RWPE2 (cell line): ENCODE measurements at regions not wholly inside any gene's neighbourhood (a gene's known extent, or its start where the extent isn't known, plus 50 kb on each side); places are given as distances from the start of the nearest gene placed in this dataset.

Experiments used
- ATAC-seq: fragments of 200-7000 bp; cut with Tn5 transposase; 3 replicates; pipeline ENCODE4 v1.9.1; 2021; ENCODE audit warnings: low read depth
- DNase-seq: peaks from one replicate; pipeline ENCODE4 v3.0.0-alpha.2; 2020; ENCODE audit warnings: low spot score
- H3K27ac ChIP-seq: fragments of 450-650 bp; 2 replicates; pipeline ENCODE4 v1.5.1; 2017; ENCODE audit warnings: mild to moderate bottlenecking; ENCODE audit not compliant: poor library complexity, severe bottlenecking
- H3K27me3 ChIP-seq: fragments of 250-450 bp; sonication (Bioruptor Pico); 2 replicates; pipeline ENCODE4 v1.5.1; 2021; ENCODE audit warnings: mild to moderate bottlenecking, moderate library complexity; ENCODE audit not compliant: insufficient read depth, poor library complexity, severe bottlenecking
- H3K36me3 ChIP-seq: fragments of 250-450 bp; sonication (Bioruptor Pico); 2 replicates; pipeline ENCODE4 v1.5.1; 2020; ENCODE audit warnings: low read depth, mild to moderate bottlenecking, moderate library complexity
- H3K4me1 ChIP-seq: fragments of 250-450 bp; sonication (Bioruptor Pico); 2 replicates; pipeline ENCODE4 v1.5.1; 2021; ENCODE audit warnings: mild to moderate bottlenecking, moderate library complexity; ENCODE audit not compliant: insufficient read depth, poor library complexity, severe bottlenecking
- H3K4me3 ChIP-seq: fragments of 250-450 bp; sonication (Bioruptor Pico); 2 replicates; pipeline ENCODE4 v1.5.1; 2021; ENCODE audit warnings: mild to moderate bottlenecking, moderate library complexity; ENCODE audit not compliant: severe bottlenecking
- H3K9me3 ChIP-seq: fragments of 250-450 bp; sonication (Bioruptor Pico); 2 replicates; pipeline ENCODE4 v1.5.1; 2021; ENCODE audit warnings: mild to moderate bottlenecking, moderate library complexity; ENCODE audit not compliant: severe bottlenecking
- TF ChIP-seq, protein P1 (sequence below): fragments of 450-650 bp; IDR thresholded peaks from one replicate; pipeline ENCODE4 v1.5.1; 2017; ENCODE audit warnings: mild to moderate bottlenecking, moderate library complexity; ENCODE audit not compliant: poor library complexity, severe bottlenecking

DNA sequence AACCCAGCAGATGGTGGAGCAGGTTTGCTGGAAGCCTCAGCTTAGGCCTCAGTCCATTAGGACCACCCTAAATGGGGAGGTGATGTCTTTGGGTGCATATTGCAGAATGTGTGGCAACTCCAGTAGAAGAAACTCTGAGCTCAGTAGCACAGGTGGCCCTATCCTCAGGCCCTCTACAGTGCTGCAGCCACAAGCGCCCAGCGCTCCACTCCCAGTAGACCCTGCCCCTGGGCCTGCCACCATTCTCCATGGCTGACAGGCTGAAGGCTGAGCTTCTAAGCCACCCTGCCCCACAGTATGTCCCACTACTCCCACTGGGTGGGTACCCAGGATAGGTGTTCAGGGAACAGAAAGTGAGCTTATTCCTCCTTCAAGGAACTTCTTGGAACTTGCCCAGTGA is 162.8 kb upstream of the MAMLD1 start:
- peaks cover 18% of the 10 kb centered on the region for H3K4me1 ChIP-seq
- H3K36me3 ChIP-seq, result no peaks in the 10 kb centered on the region
- TF ChIP-seq, protein P1, sequence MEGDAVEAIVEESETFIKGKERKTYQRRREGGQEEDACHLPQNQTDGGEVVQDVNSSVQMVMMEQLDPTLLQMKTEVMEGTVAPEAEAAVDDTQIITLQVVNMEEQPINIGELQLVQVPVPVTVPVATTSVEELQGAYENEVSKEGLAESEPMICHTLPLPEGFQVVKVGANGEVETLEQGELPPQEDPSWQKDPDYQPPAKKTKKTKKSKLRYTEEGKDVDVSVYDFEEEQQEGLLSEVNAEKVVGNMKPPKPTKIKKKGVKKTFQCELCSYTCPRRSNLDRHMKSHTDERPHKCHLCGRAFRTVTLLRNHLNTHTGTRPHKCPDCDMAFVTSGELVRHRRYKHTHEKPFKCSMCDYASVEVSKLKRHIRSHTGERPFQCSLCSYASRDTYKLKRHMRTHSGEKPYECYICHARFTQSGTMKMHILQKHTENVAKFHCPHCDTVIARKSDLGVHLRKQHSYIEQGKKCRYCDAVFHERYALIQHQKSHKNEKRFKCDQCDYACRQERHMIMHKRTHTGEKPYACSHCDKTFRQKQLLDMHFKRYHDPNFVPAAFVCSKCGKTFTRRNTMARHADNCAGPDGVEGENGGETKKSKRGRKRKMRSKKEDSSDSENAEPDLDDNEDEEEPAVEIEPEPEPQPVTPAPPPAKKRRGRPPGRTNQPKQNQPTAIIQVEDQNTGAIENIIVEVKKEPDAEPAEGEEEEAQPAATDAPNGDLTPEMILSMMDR, result no peak
- no peak for ATAC-seq
- no peak for DNase-seq
- no peak overlapping the region for H3K4me3 ChIP-seq
- no peaks in the 10 kb centered on the region for H3K9me3 ChIP-seq
- H3K27me3 ChIP-seq, result no peaks in the 10 kb centered on the region
- H3K27ac ChIP-seq, result peak overlapping the region; percentile 66

DNA sequence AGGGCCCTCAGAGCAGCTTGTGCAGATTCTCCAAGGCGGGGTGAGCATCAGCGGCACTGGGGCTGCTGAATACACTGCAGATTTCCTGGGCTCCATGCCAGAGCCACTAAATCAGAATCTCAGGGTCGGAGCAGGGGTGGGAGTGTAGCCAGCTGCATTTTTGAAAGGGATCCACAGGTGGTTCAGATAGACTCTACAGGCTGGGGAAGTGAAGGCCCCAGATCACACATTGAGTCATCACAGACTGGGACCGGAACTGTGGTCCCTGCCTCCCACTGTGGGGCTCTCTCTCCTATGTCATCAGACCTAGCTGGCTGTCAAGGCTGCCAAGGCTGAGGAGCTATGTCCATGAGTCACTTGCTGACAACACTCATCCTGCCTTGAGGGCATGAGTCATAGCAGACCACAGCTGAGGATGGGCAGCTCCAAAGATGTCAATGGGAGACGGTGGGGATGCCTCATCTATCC is 162.3 kb upstream of the MAMLD1 start:
- DNase-seq (peak; percentile 90), ATAC-seq (peak; percentile 93)
- Histone ChIP-seq H3K4me1 (peaks cover 18% of the 10 kb centered on the region), H3K27ac (peak overlapping the region; percentile 66), H3K9me3 (no peaks in the 10 kb centered on the region), H3K4me3 (no peak overlapping the region), H3K36me3 (no peaks in the 10 kb centered on the region), H3K27me3 (no peaks in the 10 kb centered on the region)
- TF ChIP-seq, protein P1, result no peak

DNA sequence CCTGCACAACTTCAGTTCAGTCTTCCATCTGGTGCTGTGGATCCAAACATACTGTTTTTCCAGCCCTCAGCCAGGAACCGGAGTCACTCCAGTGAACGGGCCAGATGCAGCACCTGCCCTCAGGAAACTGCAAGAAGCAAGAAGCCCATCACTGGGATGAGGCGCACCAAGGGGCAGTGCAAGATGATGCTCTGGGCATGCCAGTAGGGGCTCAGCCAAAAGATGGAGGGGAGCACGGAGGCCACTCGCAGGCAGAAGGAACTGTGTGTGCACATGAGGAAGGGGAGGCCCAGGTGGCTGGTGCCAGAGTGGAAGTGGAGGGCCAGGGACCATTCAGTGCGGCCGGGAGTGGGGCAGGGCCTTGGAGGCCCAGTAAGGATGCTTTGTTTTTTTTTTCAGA is 161.7 kb upstream of the MAMLD1 start:
- Histone ChIP-seq H3K36me3 (no peaks in the 10 kb centered on the region), H3K4me3 (no peak overlapping the region), H3K4me1 (peaks cover 18% of the 10 kb centered on the region), H3K27me3 (no peaks in the 10 kb centered on the region), H3K9me3 (no peaks in the 10 kb centered on the region), H3K27ac (peak overlapping the region; percentile 66)
- ATAC-seq (no peak), DNase-seq (no peak)
- TF ChIP-seq, protein P1, result no peak

DNA sequence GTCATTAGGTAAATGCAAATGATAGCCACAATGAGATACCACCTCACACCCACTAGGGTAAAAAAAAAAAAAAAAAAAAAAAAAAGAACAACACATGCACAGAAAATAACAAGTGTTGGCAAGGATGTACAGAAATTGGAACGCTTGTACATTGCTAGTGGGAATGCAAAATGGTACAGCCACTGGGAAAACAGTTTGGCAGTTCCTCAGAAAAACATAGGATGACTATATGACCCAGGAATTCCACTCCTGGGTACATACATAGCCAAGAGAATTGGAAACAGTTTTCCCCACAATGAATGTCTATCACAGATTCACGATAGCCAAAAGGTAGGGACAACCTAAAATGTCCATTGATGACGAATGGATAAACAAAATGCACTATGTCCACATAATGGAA is 161.3 kb upstream of the MAMLD1 start:
- DNase-seq (no peak), ATAC-seq (no peak)
- Histone ChIP-seq H3K27ac (peak overlapping the region; percentile 66), H3K4me1 (peaks cover 18% of the 10 kb centered on the region), H3K4me3 (no peak overlapping the region), H3K36me3 (no peaks in the 10 kb centered on the region), H3K27me3 (no peaks in the 10 kb centered on the region), H3K9me3 (no peaks in the 10 kb centered on the region)
- TF ChIP-seq, protein P1, result no peak

DNA sequence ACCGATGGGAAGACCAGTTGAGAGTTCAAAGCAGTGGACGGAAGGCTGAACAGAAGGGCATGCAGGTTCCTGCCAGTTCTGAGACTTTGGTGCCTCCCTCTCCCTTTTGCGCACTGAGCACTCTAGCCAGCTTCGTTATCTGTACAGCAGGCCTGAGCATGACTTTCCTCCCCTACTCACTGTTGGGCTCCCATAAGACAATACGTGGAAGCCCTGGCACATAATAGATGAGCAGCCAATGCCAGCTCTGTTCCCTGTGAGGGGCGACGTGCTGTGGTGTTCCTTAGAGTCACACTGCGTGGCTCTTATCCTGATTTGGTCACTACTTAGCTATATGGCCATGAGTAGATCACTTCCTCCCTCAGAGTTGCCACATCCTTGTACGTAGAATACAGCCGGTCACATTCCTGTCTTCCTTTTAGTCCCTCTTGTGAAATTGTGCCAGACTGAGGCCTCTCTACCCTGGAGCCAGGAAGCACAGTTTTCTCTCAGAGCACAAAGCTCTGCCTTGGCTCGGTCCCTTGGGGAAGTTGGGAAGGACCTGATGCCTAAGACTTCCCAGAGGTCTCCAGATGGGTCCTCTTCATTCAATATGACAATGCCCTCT is 160.4 kb upstream of the MAMLD1 start:
- TF ChIP-seq, protein P1, result no peak
- Histone ChIP-seq H3K27ac (peak overlapping the region; percentile 66), H3K4me1 (peaks cover 18% of the 10 kb centered on the region), H3K27me3 (no peaks in the 10 kb centered on the region), H3K9me3 (no peaks in the 10 kb centered on the region), H3K36me3 (no peaks in the 10 kb centered on the region), H3K4me3 (no peak overlapping the region)
- peak; percentile 10; the same call in 1 of the 3 replicates for ATAC-seq
- DNase-seq, result no peak
